Retina (tissue), 1 donor: ENCODE measurements at regions not wholly inside any gene's neighbourhood (a gene's known extent, or its start where the extent isn't known, plus 50 kb on each side); places are given as distances from the start of the nearest gene placed in this dataset.
"Not testable (repeated sequence)": the region's sequence is repeated elsewhere in the genome, so short reads cannot be mapped to it uniquely, and the experiment has no call there.

ENCODE experiments used
- DNase-seq: peaks from one replicate; pipeline ENCODE4 v3.0.0-alpha.2; 2016

- no peak for DNase-seq
Observed at GRCh38 chr1:166630369-166630768, 208.9 kb upstream of the POGK start.

- no peak for DNase-seq
Observed at GRCh38 chr1:166638137-166638536, 201.1 kb upstream of the POGK start.

- DNase-seq = not testable (repeated sequence)
Observed at GRCh38 chr1:166657228-166657627, 182.0 kb upstream of the POGK start.

GRCh38 chr1:166666790-166667189 lies 172.5 kb upstream of the POGK start:
- not testable (repeated sequence) for DNase-seq

GRCh38 chr1:166667600-166667999 lies 171.7 kb upstream of the POGK start:
- DNase-seq = not testable (repeated sequence)

- no peak for DNase-seq
Observed at GRCh38 chr1:166671627-166672026, 167.6 kb upstream of the POGK start.

- DNase-seq = no peak
Observed at GRCh38 chr1:166673722-166674121, 165.6 kb upstream of the POGK start.

GRCh38 chr1:166675213-166675612 lies 164.1 kb upstream of the POGK start:
- DNase-seq = no peak

- DNase-seq = no peak
Observed at GRCh38 chr1:166676981-166677380, 162.3 kb upstream of the POGK start.

GRCh38 chr1:166679369-166679768 lies 159.9 kb upstream of the POGK start:
- no peak for DNase-seq

GRCh38 chr1:166682588-166682987 lies 156.7 kb upstream of the POGK start:
- DNase-seq = no peak

GRCh38 chr1:166684669-166685068 lies 154.6 kb upstream of the POGK start:
- DNase-seq = not testable (repeated sequence)

- no peak for DNase-seq
Observed at GRCh38 chr1:166685200-166685599, 154.1 kb upstream of the POGK start.

- DNase-seq = not testable (repeated sequence)
Observed at GRCh38 chr1:166685891-166686290, 153.4 kb upstream of the POGK start.

- not testable (repeated sequence) for DNase-seq
Observed at GRCh38 chr1:166690596-166690995, 148.7 kb upstream of the POGK start.

GRCh38 chr1:166691476-166691875 lies 147.8 kb upstream of the POGK start:
- DNase-seq = no peak

GRCh38 chr1:166692346-166692745 lies 146.9 kb upstream of the POGK start:
- DNase-seq = no peak

GRCh38 chr1:166693158-166693557 lies 146.1 kb upstream of the POGK start:
- no peak for DNase-seq

- DNase-seq = no peak
Observed at GRCh38 chr1:166693673-166694297, 145.5 kb upstream of the POGK start.

GRCh38 chr1:166695115-166695514 lies 144.2 kb upstream of the POGK start:
- DNase-seq = no peak

- DNase-seq = not testable (repeated sequence)
Observed at GRCh38 chr1:166695834-166696233, 143.4 kb upstream of the POGK start.

- DNase-seq = no peak
Observed at GRCh38 chr1:166698771-166699170, 140.5 kb upstream of the POGK start.

GRCh38 chr1:166699613-166700012 lies 139.7 kb upstream of the POGK start:
- DNase-seq = no peak

- no peak for DNase-seq
Observed at GRCh38 chr1:166700696-166701095, 138.6 kb upstream of the POGK start.

GRCh38 chr1:166701603-166702100 lies 137.6 kb upstream of the POGK start:
- DNase-seq = no peak
